Sigmoid colon (tissue), 4 donors: ENCODE measurements at regions not wholly inside any gene's neighbourhood (a gene's known extent, or its start where the extent isn't known, plus 50 kb on each side); places are given as distances from the start of the nearest gene placed in this dataset.

ENCODE experiments used
- EP300 ChIP-seq, 4 donors: sonication (generic); formaldehyde crosslinking; IDR thresholded peaks; one replicate each; pipeline ENCODE4 v1.6.1; 2017; ENCODE audit warnings: antibody characterized with exemption in 4 of 4
- POLR2A ChIP-seq, 2 donors: fragments of 450-650 bp; IDR thresholded peaks; one replicate each; pipeline ENCODE4 v1.6.1; 2016; ENCODE audit warnings: antibody characterized with exemption in 2 of 2, mild to moderate bottlenecking in 2 of 2, moderate library complexity in 2 of 2
- POLR2AphosphoS5 ChIP-seq, 4 donors: sonication (generic); formaldehyde crosslinking; IDR thresholded peaks; one replicate each; pipeline ENCODE4 v1.6.1; 2017; ENCODE audit warnings: antibody characterized with exemption in 4 of 4
- TF ChIP-seq, protein P1 (sequence below), 4 experiments: fragments of 450-650 bp in 3 of 4; fragments of 200-600 bp in 1 of 4; IDR thresholded peaks; one replicate each; pipeline ENCODE4 v1.5.1; 2016 to 2019; ENCODE audit warnings: antibody characterized with exemption in 4 of 4, mild to moderate bottlenecking in 3 of 4, moderate library complexity in 2 of 4

GRCh38 chr14:44036248-44036647, 470.8 kb downstream of the FSCB start:
- TF ChIP-seq, protein P1, sequence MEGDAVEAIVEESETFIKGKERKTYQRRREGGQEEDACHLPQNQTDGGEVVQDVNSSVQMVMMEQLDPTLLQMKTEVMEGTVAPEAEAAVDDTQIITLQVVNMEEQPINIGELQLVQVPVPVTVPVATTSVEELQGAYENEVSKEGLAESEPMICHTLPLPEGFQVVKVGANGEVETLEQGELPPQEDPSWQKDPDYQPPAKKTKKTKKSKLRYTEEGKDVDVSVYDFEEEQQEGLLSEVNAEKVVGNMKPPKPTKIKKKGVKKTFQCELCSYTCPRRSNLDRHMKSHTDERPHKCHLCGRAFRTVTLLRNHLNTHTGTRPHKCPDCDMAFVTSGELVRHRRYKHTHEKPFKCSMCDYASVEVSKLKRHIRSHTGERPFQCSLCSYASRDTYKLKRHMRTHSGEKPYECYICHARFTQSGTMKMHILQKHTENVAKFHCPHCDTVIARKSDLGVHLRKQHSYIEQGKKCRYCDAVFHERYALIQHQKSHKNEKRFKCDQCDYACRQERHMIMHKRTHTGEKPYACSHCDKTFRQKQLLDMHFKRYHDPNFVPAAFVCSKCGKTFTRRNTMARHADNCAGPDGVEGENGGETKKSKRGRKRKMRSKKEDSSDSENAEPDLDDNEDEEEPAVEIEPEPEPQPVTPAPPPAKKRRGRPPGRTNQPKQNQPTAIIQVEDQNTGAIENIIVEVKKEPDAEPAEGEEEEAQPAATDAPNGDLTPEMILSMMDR (IDR thresholded peaks at IDR 0.05): no peak
- TF ChIP-seq POLR2A (IDR thresholded peaks at IDR 0.05) (no peak), EP300 (IDR thresholded peaks at IDR 0.05) (no peak), POLR2AphosphoS5 (IDR thresholded peaks at IDR 0.05) (no peak)
